DMS53 treated with DMSO at 0.1 percent for 48 hours (cell line): ENCODE measurements at regions not wholly inside any gene's neighbourhood (a gene's known extent, or its start where the extent isn't known, plus 50 kb on each side); places are given as distances from the start of the nearest gene placed in this dataset.

Experiments
- DNase-seq: peaks from one replicate; lab custom pipeline; 2025; ENCODE audit not compliant: unreplicated experiment; lab: John Stamatoyannopoulos, UW

DNA sequence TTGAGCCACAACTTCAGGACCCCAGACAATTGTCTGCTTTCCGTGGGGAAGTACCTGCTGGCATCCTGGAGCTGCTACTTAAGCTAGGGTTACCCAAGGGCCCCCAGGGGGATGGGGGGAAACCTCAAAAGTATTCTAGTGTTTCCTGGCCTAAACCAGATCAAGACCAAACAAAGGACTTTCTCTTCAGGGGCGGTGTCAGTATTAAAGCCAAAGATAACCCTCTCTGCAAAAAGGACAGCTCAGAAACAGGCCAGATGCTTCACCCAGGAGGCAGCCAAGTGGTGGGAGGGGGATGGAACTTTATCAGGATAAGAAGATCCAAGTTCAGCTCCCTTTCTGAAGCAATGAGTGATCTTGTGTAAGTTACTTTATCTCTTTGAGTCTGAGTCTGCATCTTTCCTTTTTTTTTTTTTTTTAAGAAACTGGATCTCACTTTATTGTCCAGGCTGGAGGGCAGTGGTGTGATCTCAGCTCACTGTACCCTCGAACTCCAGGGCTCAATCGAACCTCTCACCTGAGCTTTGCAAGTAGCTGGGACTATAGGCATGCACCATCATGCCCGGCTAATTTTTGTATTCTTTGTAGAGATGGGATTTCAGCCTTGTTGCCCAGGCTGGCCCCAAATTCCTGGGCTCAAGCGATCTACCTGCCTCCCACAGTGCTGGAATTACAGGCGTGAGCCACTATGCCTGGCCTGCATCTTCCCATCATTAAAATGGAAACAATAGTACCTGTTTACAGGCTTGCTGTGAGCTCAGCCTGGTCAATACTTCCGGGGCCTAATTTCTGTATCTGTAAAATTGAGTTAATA, 151.8 kb upstream of the PTPRM start:
- no peak for DNase-seq

DNA sequence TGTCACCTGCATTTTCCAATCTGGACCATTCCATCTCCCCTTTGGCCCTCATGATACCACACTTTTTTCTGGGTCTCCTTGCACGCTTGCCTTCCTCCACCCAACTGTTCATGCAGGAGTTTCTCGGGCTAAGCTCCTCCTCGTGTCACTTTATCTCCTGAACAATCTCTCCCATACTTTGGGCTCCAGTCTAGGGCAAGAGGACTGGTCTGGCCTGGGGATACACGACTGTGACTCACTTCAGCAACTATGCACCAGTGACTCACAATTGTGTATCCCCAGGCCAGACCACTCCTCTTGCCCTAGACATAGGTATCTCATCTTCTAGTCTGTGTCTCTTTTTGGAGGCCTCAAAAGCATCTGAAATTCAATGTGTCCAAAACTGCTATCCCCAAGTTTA, 149.4 kb upstream of the PTPRM start:
- no peak for DNase-seq

DNA sequence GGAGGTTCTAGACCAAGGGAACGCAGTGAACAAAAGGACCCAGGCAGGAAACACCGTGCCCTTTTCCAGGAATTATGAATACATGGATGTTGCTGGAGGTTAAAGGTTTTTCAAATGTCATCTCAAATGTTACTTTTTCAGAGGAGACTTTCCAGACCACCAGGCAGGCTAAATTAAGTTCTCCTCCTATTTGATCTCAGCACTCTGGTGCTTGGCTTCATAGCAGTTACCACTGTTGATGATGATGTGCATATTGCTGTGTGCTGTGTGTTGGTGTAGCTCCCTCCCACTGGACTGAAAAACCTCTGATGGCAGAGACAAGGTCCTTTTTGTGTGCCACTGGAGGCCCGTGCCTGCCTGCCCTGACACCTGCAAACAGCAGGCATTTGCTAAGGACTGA, 137.3 kb upstream of the PTPRM start:
- DNase-seq: no peak

DNA sequence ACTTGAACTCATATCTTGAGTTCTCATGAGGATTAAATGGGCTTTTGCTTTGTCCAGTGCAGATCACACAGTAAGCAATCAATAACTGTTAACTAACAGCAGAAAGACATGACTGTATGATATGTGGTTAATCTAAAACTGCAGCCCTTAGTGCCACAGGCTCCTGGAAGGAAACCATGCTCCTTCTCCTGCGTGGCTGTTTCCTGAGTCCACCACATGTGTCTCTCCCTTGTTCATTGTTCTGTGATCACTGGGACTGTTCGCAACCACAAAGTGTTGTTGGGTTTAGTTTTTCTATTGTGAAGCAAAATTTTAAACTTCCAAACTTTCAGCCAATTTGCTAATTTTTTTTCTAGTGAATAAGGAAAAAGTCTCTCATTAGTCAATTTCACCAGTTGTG, 130.9 kb upstream of the PTPRM start:
- DNase-seq: no peak

DNA sequence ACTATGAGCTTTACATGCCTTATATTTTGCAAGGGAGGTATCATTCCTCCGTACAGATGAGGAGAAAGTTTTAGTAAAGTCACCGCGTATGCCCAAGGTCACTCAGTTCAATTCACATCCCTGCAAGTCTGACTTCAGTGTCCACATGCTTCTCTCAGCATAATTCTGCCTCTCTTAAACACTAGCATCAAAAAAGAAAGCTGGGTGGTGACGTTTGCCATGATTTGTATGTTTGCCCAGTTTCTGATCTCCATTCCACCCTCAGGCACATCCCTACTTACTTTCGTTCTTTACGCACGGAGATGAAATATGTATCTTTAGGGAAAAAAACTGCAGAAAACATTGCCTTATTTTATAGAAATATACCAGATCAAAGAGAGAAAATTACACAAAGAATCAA, 129.2 kb upstream of the PTPRM start:
- no peak for DNase-seq

DNA sequence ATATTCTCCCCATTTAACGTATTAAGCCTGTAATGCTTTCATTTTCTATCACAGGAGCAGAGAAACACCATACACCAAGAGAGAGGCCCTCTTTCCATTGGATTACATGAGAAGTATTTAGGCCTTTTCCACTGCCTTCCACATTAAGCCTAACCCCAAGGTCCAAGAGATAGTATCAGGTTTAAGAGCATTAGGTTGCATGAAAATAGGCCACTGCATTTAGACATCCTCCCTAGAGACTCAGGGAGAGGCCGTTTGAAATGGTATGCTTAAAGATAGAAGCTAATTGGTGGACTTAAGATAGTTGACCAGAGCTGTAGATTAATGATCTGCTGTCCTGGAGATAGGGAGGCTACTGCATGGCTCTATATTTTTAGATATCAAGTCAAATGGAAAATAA, 128.5 kb upstream of the PTPRM start:
- no peak for DNase-seq

DNA sequence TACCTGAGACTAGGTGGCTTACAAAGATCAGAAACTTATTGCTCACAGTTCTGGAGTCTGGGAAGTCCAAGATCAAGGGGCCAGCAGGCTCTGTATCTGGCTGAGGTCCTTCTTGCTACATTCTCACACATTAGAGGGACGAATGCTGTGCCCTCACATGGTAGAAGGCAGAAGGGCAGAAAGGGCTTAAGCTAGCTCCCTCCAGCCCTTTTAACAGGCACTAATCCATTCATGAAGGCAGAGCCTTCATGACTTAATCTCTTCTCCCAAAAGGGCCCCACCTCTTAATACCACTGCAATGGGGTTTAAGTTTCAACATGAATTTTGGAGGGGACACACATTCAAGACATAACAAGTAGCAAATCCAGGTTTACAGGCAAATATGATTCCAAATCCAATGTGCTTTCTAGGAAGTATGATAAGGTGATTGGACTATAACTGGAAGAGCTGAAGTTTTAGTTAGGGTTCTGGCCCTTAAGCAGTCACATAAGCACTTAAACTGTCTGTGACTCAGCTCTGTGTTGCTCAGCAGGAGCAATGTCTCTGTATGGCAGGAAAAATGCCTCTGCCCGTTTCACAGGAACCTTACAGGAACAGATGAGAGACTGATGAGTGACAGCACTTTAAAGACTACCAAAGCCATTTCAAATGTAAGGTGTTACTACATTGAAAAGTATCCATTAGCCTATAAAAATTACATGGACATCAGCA, 119.6 kb upstream of the PTPRM start:
- DNase-seq: no peak

DNA sequence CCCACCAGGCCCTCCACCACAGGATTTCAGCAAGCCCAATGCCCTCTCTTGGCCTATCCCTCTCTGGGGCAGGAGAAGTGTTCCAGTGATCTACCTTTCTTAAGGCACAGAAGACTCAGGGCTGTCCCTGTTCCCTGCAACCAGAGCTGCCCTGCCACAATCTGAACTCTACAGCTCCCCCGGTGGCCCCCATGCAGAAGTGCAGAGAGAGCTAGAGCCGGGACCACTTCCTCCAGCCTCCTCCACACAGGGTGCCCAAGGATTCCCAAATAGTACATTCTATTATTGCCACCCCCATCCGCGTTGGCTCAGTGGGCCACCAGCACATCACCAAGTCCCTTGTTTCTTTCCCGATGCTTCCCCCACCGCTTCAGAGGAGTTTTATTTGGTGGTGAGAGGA, 114.8 kb upstream of the PTPRM start:
- DNase-seq: peak; percentile 72

DNA sequence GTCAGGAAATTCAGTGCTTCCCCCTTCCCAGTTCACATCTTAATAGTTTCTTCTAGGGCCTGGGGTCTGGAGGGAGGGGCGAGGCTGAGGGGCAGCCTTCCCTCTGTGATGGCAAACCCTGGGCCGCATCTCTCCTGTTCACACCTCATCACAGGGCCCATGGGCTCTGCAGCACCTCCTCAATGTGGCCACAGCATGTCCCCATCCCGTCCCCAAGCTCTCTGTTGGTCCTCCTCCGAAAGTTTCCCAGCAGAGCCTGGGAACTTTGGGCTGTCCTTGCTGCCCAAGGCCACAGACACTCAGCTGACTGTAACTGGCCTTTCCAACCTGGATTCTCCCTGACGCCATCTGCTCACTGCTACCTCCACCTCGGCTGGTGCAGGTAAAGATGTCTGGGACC, 112.7 kb upstream of the PTPRM start:
- no peak for DNase-seq

DNA sequence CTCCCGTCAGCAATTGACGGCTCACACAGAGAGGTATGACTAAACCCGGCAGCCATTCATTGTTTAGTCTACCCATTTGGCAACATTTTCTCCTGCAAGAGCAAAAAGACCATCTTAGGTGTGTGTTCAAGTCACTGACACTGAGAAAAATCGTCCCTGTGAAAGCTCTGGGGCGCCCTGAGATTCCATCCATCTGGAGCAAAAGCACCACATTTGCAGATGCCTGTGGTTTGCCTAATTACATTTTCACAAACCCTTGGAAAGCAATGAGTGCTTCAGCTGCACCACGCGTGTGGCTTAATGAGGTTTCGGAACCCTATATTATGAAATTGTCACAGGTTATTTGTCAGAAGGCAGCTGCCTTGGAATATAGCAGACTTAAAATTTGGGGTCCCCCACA, 110.7 kb upstream of the PTPRM start:
- DNase-seq: no peak

DNA sequence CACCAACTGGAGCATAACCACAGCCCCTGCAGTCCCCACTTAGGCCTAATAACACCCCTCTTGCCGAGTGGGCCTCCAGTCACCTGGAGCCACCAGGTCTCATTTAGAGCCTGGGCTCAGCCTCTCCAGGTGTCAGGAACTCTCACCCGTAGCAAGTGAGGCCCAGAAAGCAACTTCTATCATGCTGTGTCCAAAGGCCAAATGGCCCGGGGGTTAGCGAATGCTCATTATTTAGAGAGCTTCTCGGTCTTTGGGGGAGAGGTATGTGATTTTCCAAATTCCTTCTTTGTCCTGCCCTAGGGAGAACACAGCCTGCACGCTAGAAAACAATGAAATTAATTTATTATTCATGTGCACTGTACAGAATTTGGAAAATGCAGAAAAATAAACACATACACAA, 109.9 kb upstream of the PTPRM start:
- no peak for DNase-seq

DNA sequence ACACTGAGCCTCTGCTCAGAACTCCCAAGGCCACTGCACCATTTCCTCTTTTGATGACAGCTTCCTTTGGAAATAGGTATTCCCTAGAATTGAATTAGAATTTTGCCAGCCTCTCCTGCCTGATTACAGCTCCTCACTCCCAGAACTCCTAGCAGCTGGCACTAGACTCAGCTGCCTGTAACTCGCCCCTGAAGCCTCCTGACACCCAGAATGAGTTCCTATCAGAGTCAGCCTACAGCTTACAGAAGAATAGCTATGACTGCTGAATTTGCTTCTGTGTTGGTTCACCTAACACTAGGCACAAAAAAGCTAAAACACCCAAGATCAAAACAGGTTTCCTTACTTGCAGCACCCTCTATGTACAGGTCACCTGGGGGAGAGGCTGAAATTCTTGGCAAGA, 108.2 kb upstream of the PTPRM start:
- no peak for DNase-seq

DNA sequence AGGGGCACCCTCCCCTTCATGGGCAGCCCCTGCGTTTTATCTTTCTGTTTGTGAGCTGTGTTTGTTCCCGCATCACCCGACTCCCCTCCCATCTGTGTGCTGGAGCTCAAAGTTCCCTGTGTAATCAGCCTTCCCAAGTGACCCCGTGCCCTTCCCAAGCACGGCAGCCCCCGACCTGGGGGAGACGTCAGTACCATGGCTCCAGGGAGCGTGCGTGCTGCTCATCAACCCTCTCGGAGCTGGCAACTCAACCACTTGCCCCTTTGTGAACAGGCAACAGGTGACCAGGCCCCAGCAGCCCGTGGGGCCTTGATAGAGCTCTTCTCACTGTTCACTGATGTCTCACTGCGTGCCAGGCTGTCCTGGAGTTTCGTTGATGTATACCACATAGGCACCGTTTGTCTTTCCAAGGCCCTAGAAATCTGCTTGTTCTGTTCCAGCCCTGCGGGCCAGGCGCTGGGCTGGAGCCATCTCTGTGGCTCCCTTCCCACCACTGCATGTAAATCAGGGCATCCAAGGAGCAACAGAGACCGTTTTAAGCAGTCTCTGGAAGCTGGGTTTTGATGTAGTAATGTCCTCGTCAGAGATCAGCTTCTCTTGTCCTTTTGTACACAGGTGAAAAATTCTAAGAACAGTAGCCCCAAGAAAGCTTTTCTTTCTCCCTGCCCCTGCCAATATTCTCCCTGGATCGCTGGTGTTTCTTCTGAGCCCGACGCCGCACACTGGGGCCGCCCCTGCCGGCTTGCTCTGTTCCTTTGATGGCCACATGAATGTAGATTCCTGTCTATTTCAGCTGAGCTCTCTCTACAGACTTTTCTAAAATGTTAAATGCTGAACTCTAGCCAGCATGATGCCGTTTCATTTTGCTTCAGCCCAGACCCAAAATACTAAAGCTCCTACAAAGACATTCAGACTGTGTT, 107.0 kb upstream of the PTPRM start:
- DNase-seq: no peak

DNA sequence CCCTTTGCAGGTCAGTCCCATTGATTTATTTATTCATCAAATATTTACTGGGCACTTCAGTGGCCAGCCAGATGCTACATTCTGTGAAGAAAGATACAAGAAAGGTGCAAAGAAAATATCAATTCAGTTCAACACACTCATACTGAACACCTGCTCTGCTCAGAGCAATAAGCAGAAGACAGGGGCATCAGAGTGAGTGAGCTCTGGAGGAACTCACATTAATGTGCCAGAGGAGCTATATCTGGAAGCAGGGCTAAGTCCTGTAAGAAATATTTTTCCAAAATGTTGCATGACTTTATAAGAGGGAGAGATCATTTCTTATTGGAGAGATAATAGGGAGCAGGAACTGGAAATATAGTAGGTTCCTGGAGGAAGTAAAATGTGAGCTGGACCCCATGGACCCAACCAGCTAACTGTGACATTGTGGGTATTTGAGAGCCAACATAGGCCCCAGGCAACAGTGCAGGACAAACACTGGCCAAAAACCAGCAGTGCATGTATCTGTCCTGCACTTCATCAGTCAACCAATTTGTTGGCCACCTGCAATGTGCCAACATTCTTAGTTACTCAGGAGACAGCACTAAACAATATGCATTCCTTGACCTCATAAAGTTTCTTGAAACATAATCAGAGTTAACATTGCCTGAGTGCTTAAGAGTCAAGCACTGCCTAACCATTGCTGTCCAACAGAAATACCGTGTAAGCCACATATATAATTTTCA, 102.7 kb upstream of the PTPRM start:
- peak; percentile 20 for DNase-seq

DNA sequence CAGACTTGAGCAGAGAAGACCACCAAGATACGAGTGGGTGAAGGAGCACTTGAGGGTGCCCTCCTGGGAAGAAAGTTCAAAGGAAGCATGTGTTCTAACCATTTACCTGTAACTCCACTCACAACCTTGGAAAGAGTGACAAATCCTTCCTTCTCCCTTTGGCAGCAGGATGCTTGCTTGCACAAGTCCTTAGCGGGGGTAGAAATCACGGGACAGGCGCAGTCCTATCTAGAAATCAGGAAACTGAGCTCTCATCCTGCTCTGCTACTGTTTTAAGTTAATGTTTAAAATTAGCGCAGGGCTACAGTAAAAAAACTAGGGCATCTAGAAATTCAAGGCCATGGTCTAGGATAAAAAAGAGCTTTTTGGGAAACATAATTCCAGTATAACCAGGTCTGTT, 100.9 kb upstream of the PTPRM start:
- no peak for DNase-seq

DNA sequence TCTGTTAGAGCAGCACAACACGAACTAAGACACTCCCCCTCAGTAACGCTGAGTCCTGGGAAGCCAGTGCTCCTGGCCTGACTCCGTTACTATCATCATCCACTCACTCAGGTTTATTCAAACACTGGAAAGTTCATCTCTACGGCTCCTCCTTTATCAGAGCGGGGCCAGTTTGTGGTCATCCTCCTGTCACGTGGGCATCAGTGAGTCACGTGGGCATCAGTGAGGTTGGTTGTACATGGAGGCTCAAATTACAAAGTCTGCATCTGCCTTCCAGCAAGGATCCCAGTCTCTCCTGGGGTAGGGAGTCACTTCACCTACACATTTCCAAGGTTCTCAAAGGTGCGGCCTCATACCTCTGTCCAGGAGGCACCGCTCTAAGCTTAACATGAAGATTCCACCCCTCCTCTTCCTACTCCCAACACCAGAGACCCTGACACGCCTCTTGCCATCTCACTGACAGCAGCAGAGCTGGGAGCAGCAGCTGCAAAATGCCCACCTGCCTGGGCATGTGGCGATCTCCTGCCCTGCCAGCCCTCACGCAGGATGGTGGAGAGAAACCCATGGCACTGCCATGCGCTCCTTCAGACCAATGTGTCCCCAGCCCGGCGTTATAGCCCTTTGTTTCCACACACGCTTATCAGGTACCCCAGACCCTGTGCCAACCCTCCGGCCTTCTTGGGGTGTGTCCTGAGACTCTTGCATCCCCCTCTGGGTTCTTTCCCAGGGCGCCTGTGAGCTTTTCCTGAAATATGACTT, 99.2 kb upstream of the PTPRM start:
- peak; percentile 25 for DNase-seq

DNA sequence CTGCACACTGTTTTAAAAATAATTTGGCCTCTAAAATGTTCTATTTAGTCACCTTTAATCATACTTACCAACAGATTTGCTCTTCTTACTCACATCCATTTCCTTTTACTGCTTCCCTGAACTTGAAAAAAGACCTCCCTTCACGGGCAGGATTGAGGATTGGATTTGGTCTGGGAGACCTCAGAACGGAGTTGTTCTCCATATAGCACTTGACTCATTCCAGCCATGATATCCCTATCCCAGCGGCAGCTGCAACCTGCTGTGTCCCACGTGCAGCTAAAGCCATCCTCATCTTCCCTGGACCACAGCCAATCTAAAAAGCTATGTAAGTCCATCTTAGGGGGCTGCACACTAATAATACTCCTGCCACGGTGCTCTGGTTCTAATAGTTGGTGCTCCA, 97.0 kb upstream of the PTPRM start:
- no peak for DNase-seq

DNA sequence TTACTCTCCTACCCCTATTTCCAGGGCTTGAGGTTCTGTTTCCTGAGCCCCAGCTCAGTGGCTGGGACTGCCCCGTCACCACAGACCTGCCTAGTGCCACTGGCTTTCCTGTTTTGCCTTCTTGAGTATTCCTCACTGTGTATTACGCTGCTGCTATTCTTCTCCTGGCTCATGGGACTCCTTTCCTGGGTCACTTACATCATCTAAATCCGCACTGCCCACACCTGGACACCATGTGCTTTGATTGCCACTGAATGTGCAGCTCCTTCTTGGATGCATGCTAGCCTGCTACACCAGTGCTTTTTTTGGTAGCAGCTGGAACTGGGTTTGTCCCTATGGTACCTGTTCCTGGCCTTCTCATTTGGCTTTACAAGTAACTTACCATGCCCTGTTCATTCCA, 96.6 kb upstream of the PTPRM start:
- no peak for DNase-seq

DNA sequence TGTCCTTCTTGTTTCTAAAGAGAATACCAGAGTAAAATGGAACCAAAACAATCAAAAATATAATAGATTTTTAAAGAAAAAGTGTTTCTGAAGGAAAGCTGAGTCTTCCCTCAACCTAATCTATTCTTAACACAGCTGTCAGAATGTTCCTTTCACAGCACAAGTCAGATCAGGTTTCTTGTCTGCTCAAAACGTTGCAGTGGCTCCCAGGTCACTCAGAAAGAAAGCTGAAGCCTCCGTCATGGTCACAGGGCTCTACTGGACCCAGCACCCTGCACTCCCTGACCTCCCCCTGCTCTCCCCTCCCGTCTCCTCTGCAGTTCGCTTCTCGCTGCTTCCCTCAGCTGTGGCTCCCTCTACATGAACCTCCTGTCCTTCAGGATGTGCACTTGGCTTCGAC, 90.7 kb upstream of the PTPRM start:
- no peak for DNase-seq

DNA sequence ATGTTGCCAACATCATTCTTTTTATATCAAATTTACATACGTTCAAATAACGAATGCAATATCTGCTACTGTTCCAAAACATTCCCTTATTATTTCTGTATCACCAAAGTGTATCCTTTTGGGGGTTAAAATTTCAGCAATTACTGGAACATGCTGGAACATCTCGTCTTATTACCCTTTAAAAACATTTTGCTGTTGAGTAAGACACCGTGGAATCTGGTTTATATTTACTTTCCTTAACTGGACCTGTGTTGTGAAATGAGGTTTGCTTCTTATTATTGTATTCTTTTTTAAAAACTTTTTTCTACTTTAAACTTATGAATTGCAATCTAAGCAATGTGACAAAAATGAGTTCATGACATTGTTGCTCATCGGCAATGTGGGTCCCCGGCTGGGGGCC, 87.4 kb upstream of the PTPRM start:
- DNase-seq: no peak
